ENCODE measurements at regions not wholly inside any gene's neighbourhood (a gene's known extent, or its start where the extent isn't known, plus 50 kb on each side); places are given as distances from the start of the nearest gene placed in this dataset.
A peak's percentile ranks its signal among the peaks of the same experiment; 100 is the strongest.

DNA sequence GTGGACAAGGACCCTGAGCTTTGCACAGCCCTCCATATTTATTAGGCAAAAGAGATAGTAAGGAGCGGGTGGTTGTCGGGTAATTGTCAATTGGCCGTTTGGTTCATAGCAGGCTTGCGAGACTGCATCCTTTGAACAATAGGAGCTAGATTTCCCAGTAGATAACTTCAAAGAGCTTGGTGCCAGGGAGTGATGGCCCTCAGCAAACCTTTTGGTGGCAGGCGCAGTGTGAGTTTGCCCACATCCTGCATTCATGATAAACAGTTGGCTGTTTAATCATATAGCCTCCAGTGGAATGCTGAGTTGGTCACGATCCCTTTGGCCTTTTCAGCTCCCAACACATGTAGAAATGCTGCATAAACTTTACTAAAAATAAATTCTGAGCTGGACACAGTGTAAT, 156.9 kb downstream of the AKR1D1 start:
- H2BK5ac ChIP-seq (ENCODE audit: low read depth, low read length, poor library complexity, severe bottlenecking), result no peak overlapping the region
- H3K4ac ChIP-seq (ENCODE audit: low read depth in 1 of 2, low read length in 2 of 2), result no peak overlapping the region
- no peak overlapping the region for H4K91ac ChIP-seq (ENCODE audit: low read length)
- WGBS, result 99% methylated on average over 5 of the region's 6 CpGs
- H3K14ac ChIP-seq (ENCODE audit: low read length in 2 of 2), result no peak overlapping the region
- no peak overlapping the region for H4K8ac ChIP-seq (ENCODE audit: low read length)
- no peak overlapping the region for H2BK120ac ChIP-seq (ENCODE audit: low read depth, low read length)
- H3K23ac ChIP-seq (ENCODE audit: low read length in 2 of 2), result no peak overlapping the region
- H3K4me3 ChIP-seq (ENCODE audit: insufficient read depth in 1 of 2, low read depth in 1 of 2, low read length in 2 of 2), result no peak overlapping the region
- H3K27ac ChIP-seq (ENCODE audit: low read length, poor library complexity, severe bottlenecking), result no peak overlapping the region
- H2AK5ac ChIP-seq (ENCODE audit: low read length, severe bottlenecking), result no peak overlapping the region
- no peak overlapping the region for H2BK12ac ChIP-seq (ENCODE audit: low read length in 2 of 2)
- no peak overlapping the region for H2AFZ ChIP-seq (ENCODE audit: low read depth, low read length)
- no peak overlapping the region for H3K4me2 ChIP-seq (ENCODE audit: low read length, poor library complexity, severe bottlenecking)
- H2BK15ac ChIP-seq (ENCODE audit: low read depth, poor library complexity, severe bottlenecking), result no peak overlapping the region
- no peaks in the 10 kb centered on the region for H3K36me3 ChIP-seq (ENCODE audit: control insufficient read depth in 1 of 2, insufficient read depth in 2 of 2, low read depth in 1 of 2, low read length in 2 of 2)
- no peak overlapping the region for H3K18ac ChIP-seq (ENCODE audit: low read depth in 1 of 2, low read length in 2 of 2)
- H3K27me3 ChIP-seq (ENCODE audit: control insufficient read depth in 1 of 2, insufficient read depth in 1 of 2, low read length in 2 of 2), result no peaks in the 10 kb centered on the region
- H3K4me1 ChIP-seq (ENCODE audit: control insufficient read depth, insufficient read depth, low read depth, low read length), result peaks cover 1% of the 10 kb centered on the region
- no peaks in the 10 kb centered on the region for H3K79me1 ChIP-seq (replicated peaks; ENCODE audit: low read length, poor library complexity, severe bottlenecking)
- DNase-seq, result no peak
- H3K9ac ChIP-seq (ENCODE audit: low read length), result no peak overlapping the region
- peaks cover 9% of the 10 kb centered on the region for H3K9me3 ChIP-seq (ENCODE audit: control insufficient read depth, low read length)

DNA sequence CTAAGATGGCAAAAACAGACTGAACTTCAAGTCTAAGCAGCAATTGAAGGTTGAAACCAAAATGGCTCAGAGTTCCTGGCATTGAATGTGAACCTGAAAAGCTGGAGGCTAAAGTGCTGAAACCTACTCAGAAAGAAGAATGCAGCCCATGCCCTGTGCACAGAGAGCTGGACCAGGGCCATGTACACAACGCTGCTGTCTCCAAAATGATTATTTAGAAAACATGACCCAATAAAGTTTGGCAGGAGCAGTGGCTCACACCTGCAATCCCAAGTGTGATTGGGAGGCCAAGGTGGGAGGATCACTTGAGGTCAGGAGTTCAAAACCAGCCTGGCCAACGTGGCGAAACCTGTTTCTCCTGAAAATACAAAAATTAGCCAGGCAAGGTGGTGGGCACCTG, 158.9 kb downstream of the AKR1D1 start:
- Histone ChIP-seq H2AK5ac (ENCODE audit: low read length, severe bottlenecking) (no peak overlapping the region), H3K4me2 (ENCODE audit: low read length, poor library complexity, severe bottlenecking) (no peak overlapping the region), H3K4me1 (ENCODE audit: control insufficient read depth, insufficient read depth, low read depth, low read length) (peaks cover 1% of the 10 kb centered on the region), H3K4me3 (ENCODE audit: insufficient read depth in 1 of 2, low read depth in 1 of 2, low read length in 2 of 2) (no peak overlapping the region), H3K27me3 (ENCODE audit: control insufficient read depth in 1 of 2, insufficient read depth in 1 of 2, low read length in 2 of 2) (no peaks in the 10 kb centered on the region), H2BK120ac (ENCODE audit: low read depth, low read length) (no peak overlapping the region), H2BK15ac (ENCODE audit: low read depth, poor library complexity, severe bottlenecking) (no peak overlapping the region), H3K9ac (ENCODE audit: low read length) (no peak overlapping the region), H3K36me3 (ENCODE audit: control insufficient read depth in 1 of 2, insufficient read depth in 2 of 2, low read depth in 1 of 2, low read length in 2 of 2) (no peaks in the 10 kb centered on the region), H3K4ac (ENCODE audit: low read depth in 1 of 2, low read length in 2 of 2) (no peak overlapping the region), H2BK5ac (ENCODE audit: low read depth, low read length, poor library complexity, severe bottlenecking) (no peak overlapping the region), H3K18ac (ENCODE audit: low read depth in 1 of 2, low read length in 2 of 2) (no peak overlapping the region), H3K14ac (ENCODE audit: low read length in 2 of 2) (no peak overlapping the region), H4K8ac (ENCODE audit: low read length) (no peak overlapping the region), H3K27ac (ENCODE audit: low read length, poor library complexity, severe bottlenecking) (no peak overlapping the region), H4K91ac (ENCODE audit: low read length) (no peak overlapping the region), H3K23ac (ENCODE audit: low read length in 2 of 2) (no peak overlapping the region), H2AFZ (ENCODE audit: low read depth, low read length) (no peak overlapping the region), H2BK12ac (ENCODE audit: low read length in 2 of 2) (no peak overlapping the region), H3K9me3 (ENCODE audit: control insufficient read depth, low read length) (peaks cover 21% of the 10 kb centered on the region), H3K79me1 (replicated peaks; ENCODE audit: low read length, poor library complexity, severe bottlenecking) (no peaks in the 10 kb centered on the region)
- WGBS, result 80% methylated on average over 3 of the region's 3 CpGs
- DNase-seq, result no peak

DNA sequence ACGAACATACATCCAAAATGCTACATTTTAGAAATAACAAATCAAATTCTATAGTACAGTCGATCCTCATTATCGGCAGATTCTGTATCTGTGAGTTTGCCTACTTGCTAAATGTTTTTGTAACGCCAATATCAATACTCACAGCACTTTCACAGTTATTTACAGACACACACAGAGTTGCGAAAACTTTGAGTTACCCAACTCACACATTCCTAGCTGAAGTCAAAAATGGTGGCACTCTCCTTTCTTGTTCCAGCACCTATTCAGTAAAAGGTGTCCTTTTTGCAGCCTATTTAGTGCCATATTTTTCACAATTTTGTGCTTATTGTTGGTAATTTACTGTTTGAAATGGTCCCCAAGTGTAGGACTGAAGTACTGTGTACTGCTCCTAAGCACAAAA, 161.7 kb downstream of the AKR1D1 start:
- Histone ChIP-seq H4K91ac (ENCODE audit: low read length) (no peak overlapping the region), H3K23ac (ENCODE audit: low read length in 2 of 2) (no peak overlapping the region), H3K4me2 (ENCODE audit: low read length, poor library complexity, severe bottlenecking) (no peak overlapping the region), H3K18ac (ENCODE audit: low read depth in 1 of 2, low read length in 2 of 2) (no peak overlapping the region), H2BK5ac (ENCODE audit: low read depth, low read length, poor library complexity, severe bottlenecking) (no peak overlapping the region), H3K27ac (ENCODE audit: low read length, poor library complexity, severe bottlenecking) (no peak overlapping the region), H3K4me3 (ENCODE audit: insufficient read depth in 1 of 2, low read depth in 1 of 2, low read length in 2 of 2) (no peak overlapping the region), H2BK120ac (ENCODE audit: low read depth, low read length) (no peak overlapping the region), H2AK5ac (ENCODE audit: low read length, severe bottlenecking) (no peak overlapping the region), H2BK15ac (ENCODE audit: low read depth, poor library complexity, severe bottlenecking) (no peak overlapping the region), H4K8ac (ENCODE audit: low read length) (no peak overlapping the region), H3K14ac (ENCODE audit: low read length in 2 of 2) (no peak overlapping the region), H3K27me3 (ENCODE audit: control insufficient read depth in 1 of 2, insufficient read depth in 1 of 2, low read length in 2 of 2) (no peaks in the 10 kb centered on the region), H3K79me1 (replicated peaks; ENCODE audit: low read length, poor library complexity, severe bottlenecking) (no peaks in the 10 kb centered on the region), H2AFZ (ENCODE audit: low read depth, low read length) (no peak overlapping the region), H3K36me3 (ENCODE audit: control insufficient read depth in 1 of 2, insufficient read depth in 2 of 2, low read depth in 1 of 2, low read length in 2 of 2) (no peaks in the 10 kb centered on the region), H2BK12ac (ENCODE audit: low read length in 2 of 2) (no peak overlapping the region), H3K4me1 (ENCODE audit: control insufficient read depth, insufficient read depth, low read depth, low read length) (peaks cover 1% of the 10 kb centered on the region), H3K4ac (ENCODE audit: low read depth in 1 of 2, low read length in 2 of 2) (no peak overlapping the region), H3K9ac (ENCODE audit: low read length) (no peak overlapping the region), H3K9me3 (ENCODE audit: control insufficient read depth, low read length) (peaks cover 12% of the 10 kb centered on the region)
- no peak for DNase-seq
- 85% methylated on average over 5 of the region's 5 CpGs for WGBS

GRCh38 chr7:138238734-138239659, 162.7 kb downstream of the AKR1D1 start:
- Histone ChIP-seq H3K27me3 (ENCODE audit: control insufficient read depth in 1 of 2, insufficient read depth in 1 of 2, low read length in 2 of 2) (no peaks in the 10 kb centered on the region), H3K4me3 (ENCODE audit: insufficient read depth in 1 of 2, low read depth in 1 of 2, low read length in 2 of 2) (no peak overlapping the region), H3K4ac (ENCODE audit: low read depth in 1 of 2, low read length in 2 of 2) (no peak overlapping the region), H4K8ac (ENCODE audit: low read length) (no peak overlapping the region), H4K91ac (ENCODE audit: low read length) (no peak overlapping the region), H3K14ac (ENCODE audit: low read length in 2 of 2) (no peak overlapping the region), H3K79me1 (replicated peaks; ENCODE audit: low read length, poor library complexity, severe bottlenecking) (no peaks in the 10 kb centered on the region), H3K36me3 (ENCODE audit: control insufficient read depth in 1 of 2, insufficient read depth in 2 of 2, low read depth in 1 of 2, low read length in 2 of 2) (no peaks in the 10 kb centered on the region), H2AK5ac (ENCODE audit: low read length, severe bottlenecking) (no peak overlapping the region), H3K9me3 (ENCODE audit: control insufficient read depth, low read length) (peaks cover 12% of the 10 kb centered on the region), H3K27ac (ENCODE audit: low read length, poor library complexity, severe bottlenecking) (no peak overlapping the region), H3K4me1 (ENCODE audit: control insufficient read depth, insufficient read depth, low read depth, low read length) (peaks cover 4% of the 10 kb centered on the region), H2BK5ac (ENCODE audit: low read depth, low read length, poor library complexity, severe bottlenecking) (no peak overlapping the region), H2AFZ (ENCODE audit: low read depth, low read length) (no peak overlapping the region), H3K18ac (ENCODE audit: low read depth in 1 of 2, low read length in 2 of 2) (no peak overlapping the region), H2BK120ac (ENCODE audit: low read depth, low read length) (no peak overlapping the region), H3K9ac (ENCODE audit: low read length) (no peak overlapping the region), H2BK15ac (ENCODE audit: low read depth, poor library complexity, severe bottlenecking) (no peak overlapping the region), H3K23ac (ENCODE audit: low read length in 2 of 2) (no peak overlapping the region), H3K4me2 (ENCODE audit: low read length, poor library complexity, severe bottlenecking) (no peak overlapping the region), H2BK12ac (ENCODE audit: low read length in 2 of 2) (no peak overlapping the region)
- DNase-seq, result peak; percentile 12
- WGBS, result 86% methylated on average over 1 of the region's 3 CpGs

Data from mesenchymal stem cell (in vitro differentiated cells and primary cell).